ENCODE measurements at regions not wholly inside any gene's neighbourhood (a gene's known extent, or its start where the extent isn't known, plus 50 kb on each side); places are given as distances from the start of the nearest gene placed in this dataset.

- ChIA-PET POLR2A (no interaction called here), CTCF (no interaction called here)
- H3K27ac ChIP-seq (ENCODE audit: low read length) = no peak overlapping the region
- TF ChIP-seq TCF7L2 (IDR thresholded peaks at IDR 0.05; ENCODE audit: low read depth, low read length) (no peak), POLR2AphosphoS5 (IDR thresholded peaks at IDR 0.05; ENCODE audit: low read depth, low read length) (no peak), SIN3A (IDR thresholded peaks at IDR 0.05; ENCODE audit: borderline replicate concordance, insufficient read depth, low read depth, low read length) (no peak)
- TF ChIP-seq, protein P1, sequence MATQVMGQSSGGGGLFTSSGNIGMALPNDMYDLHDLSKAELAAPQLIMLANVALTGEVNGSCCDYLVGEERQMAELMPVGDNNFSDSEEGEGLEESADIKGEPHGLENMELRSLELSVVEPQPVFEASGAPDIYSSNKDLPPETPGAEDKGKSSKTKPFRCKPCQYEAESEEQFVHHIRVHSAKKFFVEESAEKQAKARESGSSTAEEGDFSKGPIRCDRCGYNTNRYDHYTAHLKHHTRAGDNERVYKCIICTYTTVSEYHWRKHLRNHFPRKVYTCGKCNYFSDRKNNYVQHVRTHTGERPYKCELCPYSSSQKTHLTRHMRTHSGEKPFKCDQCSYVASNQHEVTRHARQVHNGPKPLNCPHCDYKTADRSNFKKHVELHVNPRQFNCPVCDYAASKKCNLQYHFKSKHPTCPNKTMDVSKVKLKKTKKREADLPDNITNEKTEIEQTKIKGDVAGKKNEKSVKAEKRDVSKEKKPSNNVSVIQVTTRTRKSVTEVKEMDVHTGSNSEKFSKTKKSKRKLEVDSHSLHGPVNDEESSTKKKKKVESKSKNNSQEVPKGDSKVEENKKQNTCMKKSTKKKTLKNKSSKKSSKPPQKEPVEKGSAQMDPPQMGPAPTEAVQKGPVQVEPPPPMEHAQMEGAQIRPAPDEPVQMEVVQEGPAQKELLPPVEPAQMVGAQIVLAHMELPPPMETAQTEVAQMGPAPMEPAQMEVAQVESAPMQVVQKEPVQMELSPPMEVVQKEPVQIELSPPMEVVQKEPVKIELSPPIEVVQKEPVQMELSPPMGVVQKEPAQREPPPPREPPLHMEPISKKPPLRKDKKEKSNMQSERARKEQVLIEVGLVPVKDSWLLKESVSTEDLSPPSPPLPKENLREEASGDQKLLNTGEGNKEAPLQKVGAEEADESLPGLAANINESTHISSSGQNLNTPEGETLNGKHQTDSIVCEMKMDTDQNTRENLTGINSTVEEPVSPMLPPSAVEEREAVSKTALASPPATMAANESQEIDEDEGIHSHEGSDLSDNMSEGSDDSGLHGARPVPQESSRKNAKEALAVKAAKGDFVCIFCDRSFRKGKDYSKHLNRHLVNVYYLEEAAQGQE (IDR thresholded peaks at IDR 0.05; ENCODE audit: insufficient read depth in 1 of 2, low read depth in 2 of 2, low read length in 1 of 2) = no peak
- TF ChIP-seq, protein P2, sequence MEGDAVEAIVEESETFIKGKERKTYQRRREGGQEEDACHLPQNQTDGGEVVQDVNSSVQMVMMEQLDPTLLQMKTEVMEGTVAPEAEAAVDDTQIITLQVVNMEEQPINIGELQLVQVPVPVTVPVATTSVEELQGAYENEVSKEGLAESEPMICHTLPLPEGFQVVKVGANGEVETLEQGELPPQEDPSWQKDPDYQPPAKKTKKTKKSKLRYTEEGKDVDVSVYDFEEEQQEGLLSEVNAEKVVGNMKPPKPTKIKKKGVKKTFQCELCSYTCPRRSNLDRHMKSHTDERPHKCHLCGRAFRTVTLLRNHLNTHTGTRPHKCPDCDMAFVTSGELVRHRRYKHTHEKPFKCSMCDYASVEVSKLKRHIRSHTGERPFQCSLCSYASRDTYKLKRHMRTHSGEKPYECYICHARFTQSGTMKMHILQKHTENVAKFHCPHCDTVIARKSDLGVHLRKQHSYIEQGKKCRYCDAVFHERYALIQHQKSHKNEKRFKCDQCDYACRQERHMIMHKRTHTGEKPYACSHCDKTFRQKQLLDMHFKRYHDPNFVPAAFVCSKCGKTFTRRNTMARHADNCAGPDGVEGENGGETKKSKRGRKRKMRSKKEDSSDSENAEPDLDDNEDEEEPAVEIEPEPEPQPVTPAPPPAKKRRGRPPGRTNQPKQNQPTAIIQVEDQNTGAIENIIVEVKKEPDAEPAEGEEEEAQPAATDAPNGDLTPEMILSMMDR (IDR thresholded peaks at IDR 0.05) = no peak
- no peak overlapping the region for H3K4me3 ChIP-seq (ENCODE audit: low read depth in 2 of 2, low read length in 2 of 2)
- BruUV-seq (replicated peaks) = no TSS peak
- H3K36me3 ChIP-seq (ENCODE audit: control insufficient read depth, insufficient read depth, low read length) = no peaks in the 10 kb centered on the region
- H3K9me3 ChIP-seq (ENCODE audit: control insufficient read depth, insufficient read depth, low read depth, low read length) = no peaks in the 10 kb centered on the region
- no peaks in the 10 kb centered on the region for H3K27me3 ChIP-seq (ENCODE audit: control insufficient read depth, insufficient read depth, low read length)
- intact Hi-C loops (cut with micrococcal nuclease; ENCODE audit: unreplicated experiment) (no loop called here), in situ Hi-C loops (cut with HindIII; ENCODE audit: low pct_unique_long_range_greater_than_20kb, low sequenced_read_pairs) (no loop called here)
- DNase-seq (ENCODE audit: low read depth, low spot score) = no peak
- no peak for ATAC-seq
- H3K4me1 ChIP-seq (ENCODE audit: control insufficient read depth, insufficient read depth, low read length) = no peaks in the 10 kb centered on the region
Observed at GRCh38 chr20:60732322-60732721, 519.7 kb upstream of the CDH4 start.

DNA sequence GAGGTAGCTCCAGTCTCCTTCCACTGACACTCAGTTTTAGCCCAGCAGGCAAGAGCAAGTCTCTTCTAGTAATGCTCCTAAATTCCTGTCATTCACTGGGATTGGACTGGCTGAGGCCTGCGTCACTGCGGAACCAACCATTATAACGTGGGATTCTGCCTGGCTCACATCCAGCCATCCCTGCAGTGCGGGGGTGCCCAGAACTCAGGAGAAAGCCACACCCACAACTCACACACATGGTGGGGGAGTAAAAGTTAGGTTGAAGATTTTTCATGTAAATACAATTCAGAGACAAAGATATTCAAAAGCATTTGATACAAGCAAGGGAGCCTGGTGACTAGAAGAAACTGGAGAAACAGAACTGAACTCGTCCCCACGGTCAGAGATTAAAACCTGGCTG lies 504.0 kb upstream of the CDH4 start:
- DNase-seq (ENCODE audit: low read depth, low spot score) = no peak
- Histone ChIP-seq H3K36me3 (ENCODE audit: control insufficient read depth, insufficient read depth, low read length) (no peaks in the 10 kb centered on the region), H3K9me3 (ENCODE audit: control insufficient read depth, insufficient read depth, low read depth, low read length) (no peaks in the 10 kb centered on the region), H3K4me1 (ENCODE audit: control insufficient read depth, insufficient read depth, low read length) (no peaks in the 10 kb centered on the region), H3K27ac (ENCODE audit: low read length) (no peak overlapping the region), H3K4me3 (ENCODE audit: low read depth in 2 of 2, low read length in 2 of 2) (no peak overlapping the region), H3K27me3 (ENCODE audit: control insufficient read depth, insufficient read depth, low read length) (no peaks in the 10 kb centered on the region)
- no TSS peak for BruUV-seq (replicated peaks)
- no peak for ATAC-seq
- ChIA-PET CTCF (no interaction called here), POLR2A (no interaction called here)
- in situ Hi-C loops (cut with HindIII; ENCODE audit: low pct_unique_long_range_greater_than_20kb, low sequenced_read_pairs) (no loop called here), intact Hi-C loops (cut with micrococcal nuclease; ENCODE audit: unreplicated experiment) (no loop called here)
- TF ChIP-seq, protein P2 (IDR thresholded peaks at IDR 0.05) = no peak

All from Panc1 (cell line).